HEK293 (cell line): ENCODE measurements at regions not wholly inside any gene's neighbourhood (a gene's known extent, or its start where the extent isn't known, plus 50 kb on each side); places are given as distances from the start of the nearest gene placed in this dataset.

Experiments used
- CTCF ChIA-PET: fragments of 350-600 bp; formaldehyde crosslinking; extraction: SDS; loops from one replicate; lab custom pipeline; 2021; ENCODE audit warnings: antibody characterized with exemption; lab: Yijun Ruan, JAX
- POLR2A ChIA-PET: fragments of 300-600 bp; formaldehyde crosslinking; extraction: SDS; loops from one replicate; lab custom pipeline; 2020; ENCODE audit warnings: antibody characterized with exemption, inconsistent platforms; lab: Yijun Ruan, JAX
- H3K27ac ChIP-seq: fragments of 200-500 bp; sonication (Bioruptor generic); 2 replicates; pipeline ENCODE4 v1.5.1; 2014; ENCODE audit warnings: low read depth, low read length, control low read depth, inconsistent platforms; ENCODE audit errors: extremely low read depth
- H3K36me3 ChIP-seq, 2 experiments: fragments of 200-500 bp in 1 of 2; sonication (Bioruptor generic) in 1 of 2; 1 replicate in 1 of 2; 2 replicates in 1 of 2; pipeline ENCODE4 v1.5.1; 2014 to 2017; ENCODE audit warnings: inconsistent platforms in 2 of 2, low read length in 2 of 2; ENCODE audit not compliant: control insufficient read depth in 2 of 2, insufficient read depth in 1 of 2
- H3K4me1 ChIP-seq: fragments of 200-500 bp; sonication (Bioruptor generic); 2 replicates; pipeline ENCODE4 v1.5.1; 2014; ENCODE audit warnings: mild to moderate bottlenecking, low read length, inconsistent platforms; ENCODE audit not compliant: control insufficient read depth, insufficient read depth
- H3K4me3 ChIP-seq: 2 replicates; pipeline ENCODE4 v1.5.1; 2011; ENCODE audit warnings: low read depth, mild to moderate bottlenecking, control low read depth, low read length, moderate library complexity
- H3K9me3 ChIP-seq: fragments of 200-500 bp; sonication (Bioruptor generic); 2 replicates; pipeline ENCODE4 v1.5.1; 2014; ENCODE audit warnings: low read depth, low read length, inconsistent platforms; ENCODE audit not compliant: control insufficient read depth, insufficient read depth
- GLI2 ChIP-seq: fragments of 450-650 bp; formaldehyde crosslinking; IDR thresholded peaks from 2 replicates; pipeline ENCODE4; 2017; ENCODE audit warnings: missing biosample characterization, missing genetic modification characterization, low read depth, borderline replicate concordance
- GLI4 ChIP-seq: fragments of 450-650 bp; formaldehyde crosslinking; IDR thresholded peaks from 2 replicates; pipeline ENCODE4 v1.5.1; 2016; ENCODE audit warnings: missing biosample characterization, missing genetic modification characterization
- SCRT1 ChIP-seq: fragments of 450-650 bp; formaldehyde crosslinking; IDR thresholded peaks from 2 replicates; pipeline ENCODE4 v1.5.1; 2016; ENCODE audit warnings: missing biosample characterization, missing genetic modification characterization, borderline replicate concordance
- SCRT2 ChIP-seq: fragments of 450-650 bp; formaldehyde crosslinking; IDR thresholded peaks from 2 replicates; pipeline ENCODE4 v1.5.1; 2016; ENCODE audit warnings: missing biosample characterization, missing genetic modification characterization
- YY1 ChIP-seq: fragments of 450-650 bp; formaldehyde crosslinking; IDR thresholded peaks from 2 replicates; pipeline ENCODE4 v1.5.1; 2018; ENCODE audit warnings: missing biosample characterization, missing genetic modification characterization
- ZEB2 ChIP-seq: fragments of 450-650 bp; formaldehyde crosslinking; IDR thresholded peaks from 2 replicates; pipeline ENCODE4 v1.5.1; 2016; ENCODE audit warnings: missing biosample characterization, missing genetic modification characterization
- ZNF354C ChIP-seq: fragments of 450-650 bp; formaldehyde crosslinking; IDR thresholded peaks from 2 replicates; pipeline ENCODE4 v1.5.1; 2016; ENCODE audit warnings: missing biosample characterization, missing genetic modification characterization, low read depth, borderline replicate concordance
- ZNF510 ChIP-seq: fragments of 450-650 bp; formaldehyde crosslinking; IDR thresholded peaks from 2 replicates; pipeline ENCODE4 v1.5.1; 2018; ENCODE audit warnings: mild to moderate bottlenecking, missing genetic modification characterization, missing biosample characterization; ENCODE audit not compliant: insufficient replicate concordance
- ZNF514 ChIP-seq: fragments of 450-650 bp; formaldehyde crosslinking; IDR thresholded peaks from 2 replicates; pipeline ENCODE4 v1.5.1; 2016; ENCODE audit warnings: missing biosample characterization, missing genetic modification characterization
- ZNF558 ChIP-seq: fragments of 450-650 bp; formaldehyde crosslinking; IDR thresholded peaks from 2 replicates; pipeline ENCODE4 v1.5.1; 2016; ENCODE audit warnings: missing biosample characterization, missing genetic modification characterization
- ZNF596 ChIP-seq: fragments of 450-650 bp; IDR thresholded peaks from 2 replicates; pipeline ENCODE4 v1.5.0; 2018; ENCODE audit warnings: missing biosample characterization, mild to moderate bottlenecking, missing genetic modification characterization, moderate library complexity
- ZNF600 ChIP-seq: fragments of 450-650 bp; formaldehyde crosslinking; IDR thresholded peaks from 2 replicates; pipeline ENCODE4 v1.5.1; 2016; ENCODE audit warnings: missing biosample characterization, missing genetic modification characterization
- ZNF621 ChIP-seq: fragments of 450-650 bp; formaldehyde crosslinking; IDR thresholded peaks from 2 replicates; pipeline ENCODE4 v1.5.1; 2017; ENCODE audit warnings: missing biosample characterization, missing genetic modification characterization
- ZNF670 ChIP-seq: fragments of 450-650 bp; formaldehyde crosslinking; IDR thresholded peaks from 2 replicates; pipeline ENCODE4 v1.5.1; 2016; ENCODE audit warnings: missing biosample characterization, missing genetic modification characterization, low read depth
- ZNF776 ChIP-seq: fragments of 450-650 bp; formaldehyde crosslinking; IDR thresholded peaks from 2 replicates; pipeline ENCODE4 v1.5.0; 2017; ENCODE audit warnings: missing biosample characterization, missing genetic modification characterization, borderline replicate concordance
- ZNF785 ChIP-seq: fragments of 450-650 bp; formaldehyde crosslinking; IDR thresholded peaks from 2 replicates; pipeline ENCODE4 v1.5.1; 2016; ENCODE audit warnings: missing biosample characterization, missing genetic modification characterization
- ZNF791 ChIP-seq: fragments of 450-650 bp; formaldehyde crosslinking; IDR thresholded peaks from 2 replicates; pipeline ENCODE4 v1.5.1; 2016; ENCODE audit warnings: missing biosample characterization, missing genetic modification characterization
- ZSCAN23 ChIP-seq: fragments of 450-650 bp; formaldehyde crosslinking; IDR thresholded peaks from 2 replicates; pipeline ENCODE4 v1.5.1; 2016; ENCODE audit warnings: missing biosample characterization, missing genetic modification characterization
- TF ChIP-seq, protein P1 (sequence below): fragments of 450-650 bp; formaldehyde crosslinking; IDR thresholded peaks from 2 replicates; pipeline ENCODE4 v1.5.1; 2016; ENCODE audit warnings: missing biosample characterization, missing genetic modification characterization
- TF ChIP-seq, protein P2 (sequence below): fragments of 450-650 bp; formaldehyde crosslinking; IDR thresholded peaks from 2 replicates; pipeline ENCODE4 v1.5.1; 2017; ENCODE audit warnings: missing biosample characterization, missing genetic modification characterization
- TF ChIP-seq, protein P3 (sequence below): fragments of 450-650 bp; formaldehyde crosslinking; optimal IDR thresholded peaks from 2 replicates; pipeline ENCODE3; 2016; ENCODE audit warnings: missing biosample characterization, mild to moderate bottlenecking, missing genetic modification characterization
- TF ChIP-seq, protein P4 (sequence below): fragments of 450-650 bp; formaldehyde crosslinking; IDR thresholded peaks from 2 replicates; pipeline ENCODE4 v1.5.1; 2016; ENCODE audit warnings: missing biosample characterization, missing genetic modification characterization
- TF ChIP-seq, protein P5 (sequence below): fragments of 450-650 bp; formaldehyde crosslinking; IDR thresholded peaks from 2 replicates; pipeline ENCODE4 v1.5.1; 2016; ENCODE audit warnings: missing biosample characterization, missing genetic modification characterization, borderline replicate concordance
- TF ChIP-seq, protein P6 (sequence below): fragments of 450-650 bp; formaldehyde crosslinking; IDR thresholded peaks from 2 replicates; pipeline ENCODE4 v1.5.1; 2016; ENCODE audit warnings: missing biosample characterization, missing genetic modification characterization
- TF ChIP-seq, protein P7 (sequence below): fragments of 450-650 bp; formaldehyde crosslinking; IDR thresholded peaks from 2 replicates; pipeline ENCODE4 v1.5.1; 2016; ENCODE audit warnings: missing biosample characterization, missing genetic modification characterization

DNA sequence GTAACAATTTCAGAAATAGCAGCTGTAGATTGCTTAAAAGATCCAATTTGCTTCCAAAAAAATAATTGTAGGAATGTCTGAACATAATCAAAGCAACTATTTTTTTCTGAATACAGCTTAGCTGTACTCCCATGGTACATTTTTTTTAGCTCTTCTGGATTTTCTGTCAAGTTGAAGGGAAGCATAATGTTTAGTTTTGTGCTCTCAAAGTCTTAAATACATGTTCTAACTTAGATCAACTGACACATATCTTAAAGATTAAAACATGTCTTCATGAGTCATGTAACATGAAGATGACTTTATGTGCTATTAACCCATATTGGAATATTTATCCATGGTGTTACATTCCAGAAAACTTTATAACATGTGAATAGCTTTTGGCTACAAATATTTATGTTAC is 255.7 kb downstream of the BTG1 start:
- CTCF ChIA-PET, result no interaction called here

DNA sequence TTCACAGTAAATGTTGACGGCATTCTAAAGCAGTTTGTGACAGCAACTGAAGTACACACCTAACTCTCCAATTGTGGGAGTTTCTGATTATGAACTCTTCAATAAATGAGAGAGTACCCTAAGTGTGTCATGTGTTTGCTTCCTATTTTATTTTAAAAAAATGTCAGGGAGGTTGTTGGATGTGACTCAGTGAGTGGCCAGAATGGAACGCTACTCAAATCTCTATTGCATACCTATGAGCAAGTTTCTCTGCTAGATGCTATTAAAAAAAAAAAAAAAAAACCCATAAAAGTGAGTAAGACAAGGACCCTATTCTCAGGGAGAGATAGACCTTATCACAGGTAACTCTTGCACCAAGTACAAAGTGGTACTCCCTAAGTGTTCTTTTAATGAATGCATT is 256.6 kb downstream of the BTG1 start:
- Histone ChIP-seq H3K9me3 (no peaks in the 10 kb centered on the region), H3K4me1 (no peaks in the 10 kb centered on the region), H3K27ac (no peak overlapping the region), H3K36me3 (no peaks in the 10 kb centered on the region), H3K4me3 (no peak overlapping the region)
- POLR2A ChIA-PET, result no interaction called here
- CTCF ChIA-PET, result no interaction called here
- TF ChIP-seq ZNF791 (no peak), ZEB2 (tag by site-specific recombination) (no peak), YY1 (tag by site-specific recombination) (no peak), ZNF621 (tag by site-specific recombination) (no peak), ZNF670 (tag by site-specific recombination) (no peak), ZNF776 (tag by site-specific recombination) (no peak)
- TF ChIP-seq, protein P1, sequence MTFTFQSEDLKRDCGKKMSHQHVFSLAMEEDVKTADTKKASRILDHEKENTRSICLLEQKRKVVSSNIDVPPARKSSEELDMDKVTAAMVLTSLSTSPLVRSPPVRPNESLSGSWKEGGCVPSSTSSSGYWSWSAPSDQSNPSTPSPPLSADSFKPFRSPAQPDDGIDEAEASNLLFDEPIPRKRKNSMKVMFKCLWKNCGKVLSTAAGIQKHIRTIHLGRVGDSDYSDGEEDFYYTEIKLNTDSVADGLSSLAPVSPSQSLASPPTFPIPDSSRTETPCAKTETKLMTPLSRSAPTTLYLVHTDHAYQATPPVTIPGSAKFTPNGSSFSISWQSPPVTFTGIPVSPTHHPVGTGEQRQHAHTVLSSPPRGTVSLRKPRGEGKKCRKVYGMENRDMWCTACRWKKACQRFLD (tag by site-specific recombination), result no peak
- TF ChIP-seq, protein P2, sequence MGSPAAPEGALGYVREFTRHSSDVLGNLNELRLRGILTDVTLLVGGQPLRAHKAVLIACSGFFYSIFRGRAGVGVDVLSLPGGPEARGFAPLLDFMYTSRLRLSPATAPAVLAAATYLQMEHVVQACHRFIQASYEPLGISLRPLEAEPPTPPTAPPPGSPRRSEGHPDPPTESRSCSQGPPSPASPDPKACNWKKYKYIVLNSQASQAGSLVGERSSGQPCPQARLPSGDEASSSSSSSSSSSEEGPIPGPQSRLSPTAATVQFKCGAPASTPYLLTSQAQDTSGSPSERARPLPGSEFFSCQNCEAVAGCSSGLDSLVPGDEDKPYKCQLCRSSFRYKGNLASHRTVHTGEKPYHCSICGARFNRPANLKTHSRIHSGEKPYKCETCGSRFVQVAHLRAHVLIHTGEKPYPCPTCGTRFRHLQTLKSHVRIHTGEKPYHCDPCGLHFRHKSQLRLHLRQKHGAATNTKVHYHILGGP (tag by site-specific recombination), result no peak
- TF ChIP-seq, protein P3, sequence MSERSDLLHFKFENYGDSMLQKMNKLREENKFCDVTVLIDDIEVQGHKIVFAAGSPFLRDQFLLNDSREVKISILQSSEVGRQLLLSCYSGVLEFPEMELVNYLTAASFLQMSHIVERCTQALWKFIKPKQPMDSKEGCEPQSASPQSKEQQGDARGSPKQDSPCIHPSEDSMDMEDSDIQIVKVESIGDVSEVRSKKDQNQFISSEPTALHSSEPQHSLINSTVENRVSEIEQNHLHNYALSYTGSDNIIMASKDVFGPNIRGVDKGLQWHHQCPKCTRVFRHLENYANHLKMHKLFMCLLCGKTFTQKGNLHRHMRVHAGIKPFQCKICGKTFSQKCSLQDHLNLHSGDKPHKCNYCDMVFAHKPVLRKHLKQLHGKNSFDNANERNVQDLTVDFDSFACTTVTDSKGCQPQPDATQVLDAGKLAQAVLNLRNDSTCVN (tag by site-specific recombination), result no peak
- TF ChIP-seq, protein P4, sequence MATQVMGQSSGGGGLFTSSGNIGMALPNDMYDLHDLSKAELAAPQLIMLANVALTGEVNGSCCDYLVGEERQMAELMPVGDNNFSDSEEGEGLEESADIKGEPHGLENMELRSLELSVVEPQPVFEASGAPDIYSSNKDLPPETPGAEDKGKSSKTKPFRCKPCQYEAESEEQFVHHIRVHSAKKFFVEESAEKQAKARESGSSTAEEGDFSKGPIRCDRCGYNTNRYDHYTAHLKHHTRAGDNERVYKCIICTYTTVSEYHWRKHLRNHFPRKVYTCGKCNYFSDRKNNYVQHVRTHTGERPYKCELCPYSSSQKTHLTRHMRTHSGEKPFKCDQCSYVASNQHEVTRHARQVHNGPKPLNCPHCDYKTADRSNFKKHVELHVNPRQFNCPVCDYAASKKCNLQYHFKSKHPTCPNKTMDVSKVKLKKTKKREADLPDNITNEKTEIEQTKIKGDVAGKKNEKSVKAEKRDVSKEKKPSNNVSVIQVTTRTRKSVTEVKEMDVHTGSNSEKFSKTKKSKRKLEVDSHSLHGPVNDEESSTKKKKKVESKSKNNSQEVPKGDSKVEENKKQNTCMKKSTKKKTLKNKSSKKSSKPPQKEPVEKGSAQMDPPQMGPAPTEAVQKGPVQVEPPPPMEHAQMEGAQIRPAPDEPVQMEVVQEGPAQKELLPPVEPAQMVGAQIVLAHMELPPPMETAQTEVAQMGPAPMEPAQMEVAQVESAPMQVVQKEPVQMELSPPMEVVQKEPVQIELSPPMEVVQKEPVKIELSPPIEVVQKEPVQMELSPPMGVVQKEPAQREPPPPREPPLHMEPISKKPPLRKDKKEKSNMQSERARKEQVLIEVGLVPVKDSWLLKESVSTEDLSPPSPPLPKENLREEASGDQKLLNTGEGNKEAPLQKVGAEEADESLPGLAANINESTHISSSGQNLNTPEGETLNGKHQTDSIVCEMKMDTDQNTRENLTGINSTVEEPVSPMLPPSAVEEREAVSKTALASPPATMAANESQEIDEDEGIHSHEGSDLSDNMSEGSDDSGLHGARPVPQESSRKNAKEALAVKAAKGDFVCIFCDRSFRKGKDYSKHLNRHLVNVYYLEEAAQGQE, result no peak

More for the DNA sequence above, 255.7 kb downstream of the BTG1 start:
- Histone ChIP-seq H3K27ac (no peak overlapping the region), H3K4me1 (no peaks in the 10 kb centered on the region), H3K36me3 (no peaks in the 10 kb centered on the region), H3K9me3 (no peaks in the 10 kb centered on the region), H3K4me3 (no peak overlapping the region)
- TF ChIP-seq ZSCAN23 (tag by site-specific recombination), result no peak
- no peak for TF ChIP-seq ZNF558
- no peak for TF ChIP-seq GLI4 (tag by site-specific recombination)
- TF ChIP-seq, protein P5, sequence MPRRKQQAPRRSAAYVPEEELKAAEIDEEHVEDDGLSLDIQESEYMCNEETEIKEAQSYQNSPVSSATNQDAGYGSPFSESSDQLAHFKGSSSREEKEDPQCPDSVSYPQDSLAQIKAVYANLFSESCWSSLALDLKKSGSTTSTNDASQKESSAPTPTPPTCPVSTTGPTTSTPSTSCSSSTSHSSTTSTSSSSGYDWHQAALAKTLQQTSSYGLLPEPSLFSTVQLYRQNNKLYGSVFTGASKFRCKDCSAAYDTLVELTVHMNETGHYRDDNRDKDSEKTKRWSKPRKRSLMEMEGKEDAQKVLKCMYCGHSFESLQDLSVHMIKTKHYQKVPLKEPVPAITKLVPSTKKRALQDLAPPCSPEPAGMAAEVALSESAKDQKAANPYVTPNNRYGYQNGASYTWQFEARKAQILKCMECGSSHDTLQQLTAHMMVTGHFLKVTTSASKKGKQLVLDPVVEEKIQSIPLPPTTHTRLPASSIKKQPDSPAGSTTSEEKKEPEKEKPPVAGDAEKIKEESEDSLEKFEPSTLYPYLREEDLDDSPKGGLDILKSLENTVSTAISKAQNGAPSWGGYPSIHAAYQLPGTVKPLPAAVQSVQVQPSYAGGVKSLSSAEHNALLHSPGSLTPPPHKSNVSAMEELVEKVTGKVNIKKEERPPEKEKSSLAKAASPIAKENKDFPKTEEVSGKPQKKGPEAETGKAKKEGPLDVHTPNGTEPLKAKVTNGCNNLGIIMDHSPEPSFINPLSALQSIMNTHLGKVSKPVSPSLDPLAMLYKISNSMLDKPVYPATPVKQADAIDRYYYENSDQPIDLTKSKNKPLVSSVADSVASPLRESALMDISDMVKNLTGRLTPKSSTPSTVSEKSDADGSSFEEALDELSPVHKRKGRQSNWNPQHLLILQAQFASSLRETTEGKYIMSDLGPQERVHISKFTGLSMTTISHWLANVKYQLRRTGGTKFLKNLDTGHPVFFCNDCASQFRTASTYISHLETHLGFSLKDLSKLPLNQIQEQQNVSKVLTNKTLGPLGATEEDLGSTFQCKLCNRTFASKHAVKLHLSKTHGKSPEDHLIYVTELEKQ (tag by site-specific recombination), result no peak
- TF ChIP-seq ZNF785, result no peak
- TF ChIP-seq SCRT2 (tag by site-specific recombination), result no peak
- TF ChIP-seq, protein P6, sequence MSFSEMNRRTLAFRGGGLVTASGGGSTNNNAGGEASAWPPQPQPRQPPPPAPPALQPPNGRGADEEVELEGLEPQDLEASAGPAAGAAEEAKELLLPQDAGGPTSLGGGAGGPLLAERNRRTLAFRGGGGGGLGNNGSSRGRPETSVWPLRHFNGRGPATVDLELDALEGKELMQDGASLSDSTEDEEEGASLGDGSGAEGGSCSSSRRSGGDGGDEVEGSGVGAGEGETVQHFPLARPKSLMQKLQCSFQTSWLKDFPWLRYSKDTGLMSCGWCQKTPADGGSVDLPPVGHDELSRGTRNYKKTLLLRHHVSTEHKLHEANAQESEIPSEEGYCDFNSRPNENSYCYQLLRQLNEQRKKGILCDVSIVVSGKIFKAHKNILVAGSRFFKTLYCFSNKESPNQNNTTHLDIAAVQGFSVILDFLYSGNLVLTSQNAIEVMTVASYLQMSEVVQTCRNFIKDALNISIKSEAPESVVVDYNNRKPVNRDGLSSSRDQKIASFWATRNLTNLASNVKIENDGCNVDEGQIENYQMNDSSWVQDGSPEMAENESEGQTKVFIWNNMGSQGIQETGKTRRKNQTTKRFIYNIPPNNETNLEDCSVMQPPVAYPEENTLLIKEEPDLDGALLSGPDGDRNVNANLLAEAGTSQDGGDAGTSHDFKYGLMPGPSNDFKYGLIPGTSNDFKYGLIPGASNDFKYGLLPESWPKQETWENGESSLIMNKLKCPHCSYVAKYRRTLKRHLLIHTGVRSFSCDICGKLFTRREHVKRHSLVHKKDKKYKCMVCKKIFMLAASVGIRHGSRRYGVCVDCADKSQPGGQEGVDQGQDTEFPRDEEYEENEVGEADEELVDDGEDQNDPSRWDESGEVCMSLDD (tag by site-specific recombination), result no peak
- TF ChIP-seq GLI2, result no peak
- no peak for TF ChIP-seq ZNF600 (tag by site-specific recombination)
- no peak for TF ChIP-seq ZNF354C
- no peak for TF ChIP-seq ZNF514
- TF ChIP-seq ZNF510 (tag by site-specific recombination), result no peak
- TF ChIP-seq ZNF596 (tag by site-specific recombination), result no peak
- TF ChIP-seq SCRT1 (tag by site-specific recombination), result no peak
- TF ChIP-seq, protein P7, sequence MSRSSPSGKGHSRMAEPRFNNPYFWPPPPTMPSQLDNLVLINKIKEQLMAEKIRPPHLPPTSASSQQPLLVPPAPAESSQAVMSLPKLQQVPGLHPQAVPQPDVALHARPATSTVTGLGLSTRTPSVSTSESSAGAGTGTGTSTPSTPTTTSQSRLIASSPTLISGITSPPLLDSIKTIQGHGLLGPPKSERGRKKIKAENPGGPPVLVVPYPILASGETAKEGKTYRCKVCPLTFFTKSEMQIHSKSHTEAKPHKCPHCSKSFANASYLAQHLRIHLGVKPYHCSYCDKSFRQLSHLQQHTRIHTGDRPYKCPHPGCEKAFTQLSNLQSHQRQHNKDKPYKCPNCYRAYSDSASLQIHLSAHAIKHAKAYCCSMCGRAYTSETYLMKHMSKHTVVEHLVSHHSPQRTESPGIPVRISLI (tag by site-specific recombination), result no peak
- POLR2A ChIA-PET, result no interaction called here
